Mucosa of rectum (tissue), 2 donors: ENCODE measurements at regions not wholly inside any gene's neighbourhood (a gene's known extent, or its start where the extent isn't known, plus 50 kb on each side); places are given as distances from the start of the nearest gene placed in this dataset.

Experiments
- H3K27ac ChIP-seq, 2 donors: one replicate each; pipeline ENCODE4 v1.7.0; 2013; ENCODE audit warnings: inconsistent platforms in 2 of 2, low read depth in 2 of 2, low read length in 2 of 2
- H3K27me3 ChIP-seq, 2 donors: one replicate each; pipeline ENCODE4 v1.7.0; 2013; ENCODE audit warnings: low read length in 2 of 2; ENCODE audit not compliant: control insufficient read depth in 2 of 2, insufficient read depth in 2 of 2
- H3K36me3 ChIP-seq, 2 donors: one replicate each; pipeline ENCODE4 v1.7.0; 2013; ENCODE audit warnings: low read length in 2 of 2; ENCODE audit not compliant: control insufficient read depth in 2 of 2, insufficient read depth in 2 of 2
- H3K4me1 ChIP-seq, 2 donors: one replicate each; pipeline ENCODE4 v1.7.0; 2013; ENCODE audit warnings: low read length in 2 of 2, mild to moderate bottlenecking in 1 of 2; ENCODE audit not compliant: control insufficient read depth in 2 of 2, insufficient read depth in 2 of 2
- H3K4me3 ChIP-seq, 2 donors: one replicate each; pipeline ENCODE4 v1.7.0; 2013; ENCODE audit warnings: low read length in 2 of 2
- H3K9ac ChIP-seq, 2 donors: one replicate each; pipeline ENCODE4 v1.7.0; 2013; ENCODE audit warnings: low read length in 2 of 2, low read depth in 1 of 2, mild to moderate bottlenecking in 1 of 2
- H3K9me3 ChIP-seq, 2 donors: one replicate each; pipeline ENCODE4 v1.7.0; 2013; ENCODE audit warnings: low read length in 2 of 2; ENCODE audit not compliant: control insufficient read depth in 2 of 2
- donor health status: healthy.
- donor health status: Normal muscosa, but diverticular disease.

- Histone ChIP-seq H3K4me1 (no peaks in the 10 kb centered on the region), H3K4me3 (no peak overlapping the region), H3K9ac (no peak overlapping the region), H3K9me3 (no peaks in the 10 kb centered on the region), H3K36me3 (no peaks in the 10 kb centered on the region), H3K27ac (no peak overlapping the region), H3K27me3 (no peaks in the 10 kb centered on the region)
Measured at GRCh38 chr4:178856139-178856800, 1414.0 kb upstream of the AGA start.

GRCh38 chr4:178871476-178871875 is 1429.2 kb upstream of the AGA start:
- no peak overlapping the region for H3K27ac ChIP-seq
- H3K27me3 ChIP-seq, result no peaks in the 10 kb centered on the region
- no peak overlapping the region for H3K9ac ChIP-seq
- H3K36me3 ChIP-seq, result no peaks in the 10 kb centered on the region
- no peaks in the 10 kb centered on the region for H3K4me1 ChIP-seq
- no peak overlapping the region for H3K4me3 ChIP-seq
- no peaks in the 10 kb centered on the region for H3K9me3 ChIP-seq

GRCh38 chr4:178881937-178882336 is 1439.7 kb upstream of the AGA start:
- Histone ChIP-seq H3K27ac (no peak overlapping the region), H3K9me3 (no peaks in the 10 kb centered on the region), H3K36me3 (no peaks in the 10 kb centered on the region), H3K27me3 (no peaks in the 10 kb centered on the region), H3K4me1 (no peaks in the 10 kb centered on the region), H3K9ac (no peak overlapping the region), H3K4me3 (no peak overlapping the region)

GRCh38 chr4:178894126-178894525 is 1451.9 kb upstream of the AGA start:
- Histone ChIP-seq H3K9ac (no peak overlapping the region), H3K4me1 (no peaks in the 10 kb centered on the region), H3K36me3 (no peaks in the 10 kb centered on the region), H3K4me3 (no peak overlapping the region), H3K9me3 (no peaks in the 10 kb centered on the region), H3K27ac (no peak overlapping the region), H3K27me3 (no peaks in the 10 kb centered on the region)

- Histone ChIP-seq H3K9ac (no peak overlapping the region), H3K27me3 (no peaks in the 10 kb centered on the region)
Measured at GRCh38 chr4:178899084-178899483, 1456.8 kb upstream of the AGA start.

GRCh38 chr4:178917756-178918155 is 1475.5 kb upstream of the AGA start:
- no peaks in the 10 kb centered on the region for H3K36me3 ChIP-seq
- no peaks in the 10 kb centered on the region for H3K4me1 ChIP-seq
- H3K4me3 ChIP-seq, result no peak overlapping the region
- H3K9me3 ChIP-seq, result peaks cover 0 to 2% of the 10 kb centered on the region in 2 donors
- H3K9ac ChIP-seq, result no peak overlapping the region
- no peaks in the 10 kb centered on the region for H3K27me3 ChIP-seq
- no peak overlapping the region for H3K27ac ChIP-seq

More at GRCh38 chr4:178899084-178899483, 1456.8 kb upstream of the AGA start:
- Histone ChIP-seq H3K4me1 (no peaks in the 10 kb centered on the region), H3K36me3 (no peaks in the 10 kb centered on the region), H3K4me3 (no peak overlapping the region), H3K9me3 (no peaks in the 10 kb centered on the region), H3K27ac (no peak overlapping the region)

GRCh38 chr4:178937130-178937529 is 1494.9 kb upstream of the AGA start:
- Histone ChIP-seq H3K4me1 (no peaks in the 10 kb centered on the region), H3K4me3 (no peak overlapping the region), H3K9me3 (peaks cover 0 to 2% of the 10 kb centered on the region in 2 donors), H3K27ac (no peak overlapping the region), H3K9ac (no peak overlapping the region), H3K27me3 (no peaks in the 10 kb centered on the region), H3K36me3 (no peaks in the 10 kb centered on the region)

GRCh38 chr4:178941975-178942374 is 1499.7 kb upstream of the AGA start:
- Histone ChIP-seq H3K4me3 (no peak overlapping the region), H3K9me3 (peaks cover 0 to 4% of the 10 kb centered on the region in 2 donors), H3K36me3 (no peaks in the 10 kb centered on the region), H3K27ac (no peak overlapping the region), H3K27me3 (no peaks in the 10 kb centered on the region), H3K9ac (no peak overlapping the region), H3K4me1 (no peaks in the 10 kb centered on the region)

GRCh38 chr4:178953447-178954120 is 1511.3 kb upstream of the AGA start:
- Histone ChIP-seq H3K9me3 (no peaks in the 10 kb centered on the region), H3K36me3 (no peaks in the 10 kb centered on the region), H3K4me1 (no peaks in the 10 kb centered on the region), H3K9ac (no peak overlapping the region), H3K27ac (no peak overlapping the region), H3K27me3 (no peaks in the 10 kb centered on the region), H3K4me3 (no peak overlapping the region)

- Histone ChIP-seq H3K9me3 (no peaks in the 10 kb centered on the region), H3K27me3 (no peaks in the 10 kb centered on the region), H3K9ac (no peak overlapping the region), H3K4me3 (no peak overlapping the region), H3K4me1 (no peaks in the 10 kb centered on the region), H3K36me3 (no peaks in the 10 kb centered on the region), H3K27ac (no peak overlapping the region)
Measured at GRCh38 chr4:178955614-178956013, 1513.4 kb upstream of the AGA start.
